GM06990 (cell line): ENCODE measurements at regions not wholly inside any gene's neighbourhood (a gene's known extent, or its start where the extent isn't known, plus 50 kb on each side); places are given as distances from the start of the nearest gene placed in this dataset.

Experiments used
- DNase-seq: peaks from one replicate; pipeline ENCODE4 v3.0.0-alpha.2; 2011; ENCODE audit not compliant: insufficient read length; ENCODE audit errors: extremely low read depth
- H3K27me3 ChIP-seq: replicated peaks from 2 replicates; pipeline ENCODE4 v1.6.0; 2011; ENCODE audit warnings: low read length; ENCODE audit not compliant: control insufficient read depth, insufficient read depth
- H3K36me3 ChIP-seq: 2 replicates; pipeline ENCODE4 v1.5.1; 2011; ENCODE audit warnings: low read length; ENCODE audit not compliant: control insufficient read depth, insufficient read depth
- H3K4me3 ChIP-seq: replicated peaks from 2 replicates; pipeline ENCODE4 v1.5.1; 2011; ENCODE audit warnings: low read depth, mild to moderate bottlenecking, control low read depth, low read length
- TF ChIP-seq, protein P1 (sequence below): IDR thresholded peaks from 2 replicates; pipeline ENCODE4 v1.5.1; 2011; ENCODE audit warnings: low read length, control low read depth, mild to moderate bottlenecking, inconsistent platforms; ENCODE audit not compliant: insufficient read depth, poor library complexity, severe bottlenecking

- no peak overlapping the region for H3K4me3 ChIP-seq
- no peaks in the 10 kb centered on the region for H3K36me3 ChIP-seq
- DNase-seq: no peak
- TF ChIP-seq, protein P1, sequence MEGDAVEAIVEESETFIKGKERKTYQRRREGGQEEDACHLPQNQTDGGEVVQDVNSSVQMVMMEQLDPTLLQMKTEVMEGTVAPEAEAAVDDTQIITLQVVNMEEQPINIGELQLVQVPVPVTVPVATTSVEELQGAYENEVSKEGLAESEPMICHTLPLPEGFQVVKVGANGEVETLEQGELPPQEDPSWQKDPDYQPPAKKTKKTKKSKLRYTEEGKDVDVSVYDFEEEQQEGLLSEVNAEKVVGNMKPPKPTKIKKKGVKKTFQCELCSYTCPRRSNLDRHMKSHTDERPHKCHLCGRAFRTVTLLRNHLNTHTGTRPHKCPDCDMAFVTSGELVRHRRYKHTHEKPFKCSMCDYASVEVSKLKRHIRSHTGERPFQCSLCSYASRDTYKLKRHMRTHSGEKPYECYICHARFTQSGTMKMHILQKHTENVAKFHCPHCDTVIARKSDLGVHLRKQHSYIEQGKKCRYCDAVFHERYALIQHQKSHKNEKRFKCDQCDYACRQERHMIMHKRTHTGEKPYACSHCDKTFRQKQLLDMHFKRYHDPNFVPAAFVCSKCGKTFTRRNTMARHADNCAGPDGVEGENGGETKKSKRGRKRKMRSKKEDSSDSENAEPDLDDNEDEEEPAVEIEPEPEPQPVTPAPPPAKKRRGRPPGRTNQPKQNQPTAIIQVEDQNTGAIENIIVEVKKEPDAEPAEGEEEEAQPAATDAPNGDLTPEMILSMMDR: no peak
- no peaks in the 10 kb centered on the region for H3K27me3 ChIP-seq
These were observed 230.2 kb upstream of the HES1 start for GRCh38 chr3:193905541-193906396.

DNA sequence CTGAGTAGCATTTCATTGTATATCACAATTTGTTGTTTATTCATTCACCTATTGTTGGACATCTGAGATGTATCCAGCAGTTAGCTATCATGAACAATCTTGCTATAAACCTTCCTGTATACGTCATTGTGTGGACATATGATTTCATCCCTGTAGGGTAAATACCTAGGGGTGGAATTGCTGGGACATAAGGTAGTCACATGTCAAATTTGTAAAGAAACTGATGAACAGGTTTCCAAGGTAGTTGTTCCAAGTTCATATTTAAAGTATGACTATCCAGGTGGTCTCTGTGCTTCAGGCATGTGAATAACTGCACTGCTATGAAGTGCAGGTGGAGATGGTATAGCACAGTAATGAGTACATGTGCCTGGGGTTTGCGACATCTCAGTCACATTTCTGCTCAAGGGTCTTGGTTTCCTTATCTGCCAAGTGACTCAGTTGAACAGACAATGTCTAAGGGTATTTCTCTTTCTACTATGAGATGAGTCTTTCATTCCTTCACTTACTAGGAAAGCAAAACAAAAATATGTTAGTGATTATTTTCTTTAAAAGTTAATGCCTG lies 229.0 kb upstream of the HES1 start:
- Histone ChIP-seq H3K36me3 (no peaks in the 10 kb centered on the region), H3K27me3 (no peaks in the 10 kb centered on the region; the same call in 1 of the 2 replicates), H3K4me3 (no peak overlapping the region)
- TF ChIP-seq, protein P1: no peak
- no peak for DNase-seq

- H3K27me3 ChIP-seq: no peaks in the 10 kb centered on the region; the same call in 1 of the 2 replicates
- DNase-seq: no peak
- TF ChIP-seq, protein P1: no peak
- no peak overlapping the region for H3K4me3 ChIP-seq
- H3K36me3 ChIP-seq: no peaks in the 10 kb centered on the region
These were observed 227.7 kb upstream of the HES1 start for GRCh38 chr3:193908181-193908744.

DNA sequence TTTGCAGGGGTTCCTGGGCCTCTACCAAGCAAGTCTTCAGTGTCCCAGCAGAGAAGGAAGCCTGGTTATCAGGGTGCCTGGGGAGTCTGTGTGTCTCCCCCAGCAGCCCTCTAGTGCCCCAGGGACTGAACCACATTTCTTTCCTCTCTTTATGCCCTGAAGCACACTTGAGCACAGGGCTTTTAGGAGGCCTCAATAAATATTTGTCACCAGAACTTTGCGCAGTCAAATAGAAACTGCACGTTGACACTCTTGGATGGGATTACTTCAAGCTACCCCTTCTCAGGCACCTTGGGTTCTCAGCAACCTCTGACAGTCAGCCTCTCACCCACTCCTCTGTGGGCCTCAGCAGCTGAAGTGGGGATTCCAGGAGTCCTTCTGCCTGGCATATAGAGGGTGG lies 226.6 kb upstream of the HES1 start:
- TF ChIP-seq, protein P1: no peak
- DNase-seq: peak; percentile 46
- H3K4me3 ChIP-seq: no peak overlapping the region
- H3K36me3 ChIP-seq: no peaks in the 10 kb centered on the region
- no peaks in the 10 kb centered on the region; the same call in 1 of the 2 replicates for H3K27me3 ChIP-seq

- no peak for DNase-seq
- TF ChIP-seq, protein P1: no peak
These were observed 225.6 kb upstream of the HES1 start for GRCh38 chr3:193910310-193910709.

More at GRCh38 chr3:193910310-193910709, 225.6 kb upstream of the HES1 start:
- Histone ChIP-seq H3K36me3 (no peaks in the 10 kb centered on the region), H3K4me3 (no peak overlapping the region), H3K27me3 (no peaks in the 10 kb centered on the region; the same call in 1 of the 2 replicates)
